GM10248 (cell line): ENCODE measurements at regions not wholly inside any gene's neighbourhood (a gene's known extent, or its start where the extent isn't known, plus 50 kb on each side); places are given as distances from the start of the nearest gene placed in this dataset.
"Not testable (repeated sequence)": the region's sequence is repeated elsewhere in the genome, so short reads cannot be mapped to it uniquely, and the experiment has no call there.

Experiments
- CTCF ChIA-PET: fragments of 300-600 bp; sonication (Branson Sonifier 250); formaldehyde crosslinking; extraction: SDS; loops from one replicate; lab custom pipeline; 2021; ENCODE audit warnings: antibody characterized with exemption; lab: Yijun Ruan, JAX
- POLR2A ChIA-PET: fragments of 350-650 bp; sonication (Branson Sonifier 250); formaldehyde crosslinking; extraction: SDS; loops from one replicate; lab custom pipeline; 2020; ENCODE audit warnings: antibody characterized with exemption; lab: Yijun Ruan, JAX
- DNase-seq: peaks from one replicate; pipeline ENCODE4 v3.0.0; 2012; ENCODE audit errors: extremely low spot score
- CTCF ChIP-seq: IDR thresholded peaks from 2 replicates; pipeline ENCODE4 v1.5.1; 2012; ENCODE audit warnings: mild to moderate bottlenecking, low read depth; ENCODE audit errors: extremely low read depth, missing control alignments, control extremely low read depth

GRCh38 chr1:38775175-38775845, 84.3 kb downstream of the RRAGC start:
- ChIA-PET CTCF (no interaction called here), POLR2A (no interaction called here)
- DNase-seq, result no peak
- no peak for TF ChIP-seq CTCF

DNA sequence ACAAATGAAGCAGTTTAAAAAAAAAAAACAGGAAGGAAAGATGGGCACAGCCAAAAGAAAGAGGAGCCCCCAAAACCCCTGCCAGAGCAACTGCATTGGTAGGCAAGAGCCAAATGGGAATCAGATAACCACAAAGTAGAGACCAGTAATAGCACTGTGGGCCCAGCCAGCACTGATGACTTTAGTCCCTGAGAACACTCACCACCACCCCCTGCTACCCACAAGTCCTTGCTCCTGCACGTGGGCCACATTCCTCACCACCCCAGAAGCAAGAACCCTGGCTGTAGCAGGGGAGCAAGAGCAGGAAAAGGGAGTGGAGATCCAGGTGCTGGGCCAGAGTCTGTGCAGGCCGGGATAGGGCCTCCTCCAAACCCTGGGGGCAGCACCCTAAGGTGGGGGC, 86.1 kb downstream of the RRAGC start:
- ChIA-PET POLR2A (no interaction called here), CTCF (no interaction called here)
- TF ChIP-seq CTCF, result no peak
- no peak for DNase-seq

- no peak for TF ChIP-seq CTCF
- POLR2A ChIA-PET, result no interaction called here
These were observed 86.6 kb downstream of the RRAGC start for GRCh38 chr1:38772953-38773352.

GRCh38 chr1:38772026-38772425, 87.5 kb downstream of the RRAGC start:
- no peak for TF ChIP-seq CTCF
- CTCF ChIA-PET, result no interaction called here
- POLR2A ChIA-PET, result no interaction called here

More at GRCh38 chr1:38772953-38773352, 86.6 kb downstream of the RRAGC start:
- CTCF ChIA-PET, result no interaction called here
- DNase-seq, result no peak

DNA sequence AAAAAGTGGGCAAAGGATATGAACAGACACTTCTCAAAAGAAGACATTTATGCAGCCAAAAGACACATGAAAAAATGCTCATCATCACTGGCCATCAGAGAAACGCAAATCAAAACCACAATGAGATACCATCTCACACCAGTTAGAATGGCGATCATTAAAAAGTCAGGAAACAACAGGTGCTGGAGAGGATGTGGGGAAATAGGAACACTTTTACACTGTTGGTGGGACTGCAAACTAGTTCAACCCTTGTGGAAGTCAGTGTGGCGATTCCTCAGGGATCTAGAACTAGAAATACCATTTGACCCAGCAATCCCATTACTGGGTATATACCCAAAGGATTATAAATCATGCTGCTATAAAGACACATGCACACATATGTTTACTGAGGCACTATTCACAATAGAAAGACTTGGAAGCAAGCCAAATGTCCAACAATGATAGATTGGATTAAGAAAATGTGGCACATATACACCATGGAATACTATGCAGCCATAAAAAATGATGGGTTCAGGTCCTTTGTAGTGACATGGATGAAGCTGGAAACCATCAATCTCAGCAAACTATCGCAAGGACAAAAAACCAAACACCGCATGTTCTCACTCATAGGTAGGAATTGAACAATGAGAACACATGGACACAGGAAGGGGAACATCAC, 88.9 kb downstream of the RRAGC start:
- POLR2A ChIA-PET, DNase-seq, CTCF ChIA-PET: not testable (repeated sequence)

More at GRCh38 chr1:38772026-38772425, 87.5 kb downstream of the RRAGC start:
- DNase-seq, result no peak

GRCh38 chr1:38766125-38766524, 93.4 kb downstream of the RRAGC start:
- ChIA-PET POLR2A (no interaction called here), CTCF (no interaction called here)
- TF ChIP-seq CTCF, result no peak
- no peak for DNase-seq

GRCh38 chr1:38763121-38763520, 96.5 kb downstream of the RRAGC start:
- CTCF ChIA-PET, result no interaction called here
- no peak for DNase-seq
- TF ChIP-seq CTCF, result no peak
- POLR2A ChIA-PET, result no interaction called here
